Cardiac muscle cell (in vitro differentiated cells and primary cell): ENCODE measurements at regions not wholly inside any gene's neighbourhood (a gene's known extent, or its start where the extent isn't known, plus 50 kb on each side); places are given as distances from the start of the nearest gene placed in this dataset.

Source experiments
- DNase-seq, 2 donors: peaks; one replicate each; pipeline versions ENCODE4 v3.0.0 to v3.0.0-alpha.2; 2010 to 2017; ENCODE audit warnings: low read depth in 1 of 2, low spot score in 1 of 2
- H3K27ac ChIP-seq: fragments of 200-600 bp; sonication (generic); 2 replicates; pipeline ENCODE4 v1.5.1; 2016
- H3K27me3 ChIP-seq: fragments of 200-600 bp; sonication (generic); 2 replicates; pipeline ENCODE4 v1.6.0; 2016; ENCODE audit warnings: control low read depth
- H3K36me3 ChIP-seq: fragments of 200-600 bp; sonication (generic); 2 replicates; pipeline ENCODE4 v1.5.1; 2016; ENCODE audit warnings: control low read depth
- H3K4me1 ChIP-seq: fragments of 200-600 bp; sonication (generic); 2 replicates; pipeline ENCODE4 v1.8.1; 2017; ENCODE audit warnings: low read depth, mild to moderate bottlenecking, mixed run types
- H3K4me3 ChIP-seq: fragments of 200-600 bp; sonication (generic); 2 replicates; pipeline ENCODE4 v1.5.1; 2016; ENCODE audit warnings: mild to moderate bottlenecking
- H3K9me3 ChIP-seq: fragments of 200-600 bp; sonication (generic); 2 replicates; pipeline ENCODE4 v1.5.1; 2017; ENCODE audit warnings: low read depth, mild to moderate bottlenecking, control low read depth
- CTCF ChIP-seq: IDR thresholded peaks from 2 replicates; pipeline ENCODE4 v1.5.1; 2012; ENCODE audit warnings: low read depth, mild to moderate bottlenecking, low read length

GRCh38 chr7:25970911-25971310 is 181.1 kb upstream of the NFE2L3 start:
- no peak overlapping the region for H3K4me3 ChIP-seq
- DNase-seq = no peak
- no peak for TF ChIP-seq CTCF
- no peaks in the 10 kb centered on the region for H3K27me3 ChIP-seq
- no peaks in the 10 kb centered on the region for H3K4me1 ChIP-seq
- no peak overlapping the region for H3K27ac ChIP-seq
- H3K9me3 ChIP-seq = no peaks in the 10 kb centered on the region
- H3K36me3 ChIP-seq = no peaks in the 10 kb centered on the region

GRCh38 chr7:25976630-25977029 is 175.4 kb upstream of the NFE2L3 start:
- H3K27ac ChIP-seq = no peak overlapping the region
- H3K9me3 ChIP-seq = no peaks in the 10 kb centered on the region
- DNase-seq = no peak
- no peak for TF ChIP-seq CTCF
- no peaks in the 10 kb centered on the region for H3K4me1 ChIP-seq
- H3K4me3 ChIP-seq = no peak overlapping the region
- no peaks in the 10 kb centered on the region for H3K36me3 ChIP-seq
- no peaks in the 10 kb centered on the region for H3K27me3 ChIP-seq

- no peak for TF ChIP-seq CTCF
- H3K9me3 ChIP-seq = no peaks in the 10 kb centered on the region
- H3K36me3 ChIP-seq = no peaks in the 10 kb centered on the region
- H3K4me1 ChIP-seq = no peaks in the 10 kb centered on the region
- no peaks in the 10 kb centered on the region for H3K27me3 ChIP-seq
- no peak for DNase-seq
- H3K27ac ChIP-seq = no peak overlapping the region
- no peak overlapping the region for H3K4me3 ChIP-seq
These were observed 173.5 kb upstream of the NFE2L3 start for GRCh38 chr7:25978466-25978865.

- no peaks in the 10 kb centered on the region for H3K9me3 ChIP-seq
- no peak overlapping the region for H3K4me3 ChIP-seq
- no peak for TF ChIP-seq CTCF
- H3K36me3 ChIP-seq = no peaks in the 10 kb centered on the region
- DNase-seq = no peak
- no peaks in the 10 kb centered on the region for H3K4me1 ChIP-seq
- no peaks in the 10 kb centered on the region for H3K27me3 ChIP-seq
- H3K27ac ChIP-seq = no peak overlapping the region
These were observed 172.4 kb upstream of the NFE2L3 start for GRCh38 chr7:25979605-25980004.

- no peaks in the 10 kb centered on the region for H3K4me1 ChIP-seq
- no peak for DNase-seq
- H3K36me3 ChIP-seq = no peaks in the 10 kb centered on the region
- no peak for TF ChIP-seq CTCF
- H3K27ac ChIP-seq = no peak overlapping the region
- H3K9me3 ChIP-seq = no peaks in the 10 kb centered on the region
- H3K4me3 ChIP-seq = no peak overlapping the region
- no peaks in the 10 kb centered on the region for H3K27me3 ChIP-seq
These were observed 169.3 kb upstream of the NFE2L3 start for GRCh38 chr7:25982684-25983083.

GRCh38 chr7:25985196-25985595 is 166.8 kb upstream of the NFE2L3 start:
- Histone ChIP-seq H3K4me3 (no peak overlapping the region), H3K4me1 (no peaks in the 10 kb centered on the region), H3K27ac (no peak overlapping the region), H3K27me3 (no peaks in the 10 kb centered on the region), H3K36me3 (no peaks in the 10 kb centered on the region), H3K9me3 (no peaks in the 10 kb centered on the region)
- DNase-seq = no peak
- no peak for TF ChIP-seq CTCF
